Common myeloid progenitor, CD34-positive (primary cell): ENCODE measurements at regions not wholly inside any gene's neighbourhood (a gene's known extent, or its start where the extent isn't known, plus 50 kb on each side); places are given as distances from the start of the nearest gene placed in this dataset.
A peak's percentile ranks its signal among the peaks of the same experiment; 100 is the strongest.

Experiments
- CTCF ChIA-PET: fragments of 350-600 bp; sonication (Branson Sonifier 250); formaldehyde crosslinking; loops from one replicate; lab custom pipeline; 2021; ENCODE audit warnings: antibody characterized with exemption; lab: Charles Lee
- POLR2A ChIA-PET: fragments of 350-600 bp; sonication (Branson Sonifier 250); formaldehyde crosslinking; loops from one replicate; lab custom pipeline; 2021; ENCODE audit warnings: antibody characterized with exemption; lab: Charles Lee
- DNase-seq, 3 donors: peaks; one replicate each; pipeline versions ENCODE4 v3.0.0 to v3.0.0-alpha.2; 2013
- H3K27ac ChIP-seq, 2 experiments: 1 replicate in 1 of 2; 2 replicates in 1 of 2; pipeline ENCODE4 v1.7.0; 2013; ENCODE audit warnings: inconsistent platforms in 2 of 2, low read length in 2 of 2, mild to moderate bottlenecking in 2 of 2, low read depth in 1 of 2, moderate library complexity in 1 of 2; ENCODE audit not compliant: severe bottlenecking in 2 of 2, insufficient read depth in 1 of 2, poor library complexity in 1 of 2
- H3K27me3 ChIP-seq, 5 experiments: replicated peaks in 2 of 5; 1 replicate in 3 of 5; 2 replicates in 2 of 5; pipeline versions ENCODE4 v1.6.1 to v1.7.0; 2013; ENCODE audit warnings: low read length in 4 of 5, mild to moderate bottlenecking in 2 of 5, moderate library complexity in 2 of 5, inconsistent platforms in 1 of 5; ENCODE audit not compliant: insufficient read depth in 5 of 5, control insufficient read depth in 4 of 5
- H3K36me3 ChIP-seq, 4 experiments: 1 replicate in 2 of 4; 2 replicates in 2 of 4; pipeline versions ENCODE4 v1.6.1 to v1.7.0; 2013; ENCODE audit warnings: low read length in 3 of 4, control low read depth in 1 of 4, mild to moderate bottlenecking in 1 of 4; ENCODE audit not compliant: control insufficient read depth in 4 of 4, insufficient read depth in 4 of 4
- H3K4me1 ChIP-seq, 4 experiments: 1 replicate in 3 of 4; 2 replicates in 1 of 4; pipeline versions ENCODE4 v1.6.1 to v1.7.1; 2013; ENCODE audit warnings: low read length in 3 of 4, mild to moderate bottlenecking in 3 of 4, control low read depth in 1 of 4, inconsistent platforms in 1 of 4, moderate library complexity in 1 of 4; ENCODE audit not compliant: control insufficient read depth in 4 of 4, insufficient read depth in 4 of 4; ENCODE audit errors: control extremely low read depth in 1 of 4
- H3K4me3 ChIP-seq, 7 experiments: 1 replicate in 4 of 7; 2 replicates in 3 of 7; pipeline versions ENCODE4 v1.5.1 to v1.7.0; 2013; ENCODE audit warnings: mild to moderate bottlenecking in 7 of 7, low read length in 6 of 7, moderate library complexity in 6 of 7, inconsistent platforms in 2 of 7, low read depth in 2 of 7, control low read depth in 1 of 7; ENCODE audit not compliant: insufficient read depth in 4 of 7, control insufficient read depth in 1 of 7; ENCODE audit errors: extremely low read depth in 1 of 7
- H3K9me3 ChIP-seq, 5 experiments: 1 replicate in 4 of 5; 2 replicates in 1 of 5; pipeline versions ENCODE4 v1.6.1 to v1.7.1; 2013; ENCODE audit warnings: low read length in 4 of 5, mild to moderate bottlenecking in 2 of 5, inconsistent platforms in 1 of 5, low read depth in 1 of 5, moderate library complexity in 1 of 5; ENCODE audit not compliant: control insufficient read depth in 4 of 5, insufficient read depth in 2 of 5; ENCODE audit errors: control extremely low read depth in 1 of 5
- WGBS: methylation state at CpG from one replicate; pipeline ENCODE4 v1.1.5; 2013; ENCODE audit not compliant: insufficient coverage; 5-methylcytosine and 5-hydroxymethylcytosine counted together

DNA sequence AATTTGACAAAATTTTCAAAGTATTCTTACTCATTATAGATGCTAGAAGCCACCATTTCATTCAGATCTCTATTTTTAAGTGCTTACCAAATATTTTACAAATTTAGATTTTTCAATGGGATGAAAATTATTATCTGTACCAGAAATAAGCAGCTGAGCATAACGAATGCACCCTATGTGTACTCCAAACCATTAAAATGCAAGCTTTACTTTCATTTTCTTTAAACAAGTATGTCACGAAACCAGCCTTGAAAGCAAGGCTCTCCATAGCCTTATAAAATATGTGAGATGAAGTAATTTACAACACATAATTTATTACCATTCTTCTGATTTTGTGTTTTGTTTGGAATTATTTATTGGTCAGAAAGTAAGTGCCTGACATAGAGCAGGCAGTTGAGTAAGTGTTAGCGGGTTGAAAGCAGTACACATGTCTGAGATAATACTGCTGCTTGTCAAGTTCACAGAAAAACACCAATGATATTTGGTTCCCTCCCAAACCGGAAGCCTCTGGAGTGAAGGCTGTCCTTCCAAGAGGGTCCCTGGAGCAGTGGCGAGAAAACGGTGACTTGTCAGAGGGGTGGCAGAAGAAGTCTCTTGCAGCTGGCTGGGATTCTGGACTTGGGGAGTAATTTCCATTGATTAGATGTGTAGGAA is 322.7 kb upstream of the PFKP start:
- Histone ChIP-seq H3K27ac (no peak overlapping the region), H3K4me3 (peak overlapping the region in 1 of 7 experiments; percentile 18), H3K36me3 (no peaks in the 10 kb centered on the region), H3K9me3 (no peaks in the 10 kb centered on the region), H3K27me3 (peaks cover 0 to 2% (median 0%) of the 10 kb centered on the region in 5 experiments), H3K4me1 (peaks cover 0 to 3% (median 0%) of the 10 kb centered on the region in 4 experiments)
- ChIA-PET CTCF (no interaction called here), POLR2A (no interaction called here)
- 100% methylated on average over 1 of the region's 6 CpGs for WGBS
- DNase-seq: no peak

- WGBS: 90% methylated on average over 16 of the region's 19 CpGs
These were observed 332.7 kb upstream of the PFKP start for GRCh38 chr10:2734603-2735002.

DNA sequence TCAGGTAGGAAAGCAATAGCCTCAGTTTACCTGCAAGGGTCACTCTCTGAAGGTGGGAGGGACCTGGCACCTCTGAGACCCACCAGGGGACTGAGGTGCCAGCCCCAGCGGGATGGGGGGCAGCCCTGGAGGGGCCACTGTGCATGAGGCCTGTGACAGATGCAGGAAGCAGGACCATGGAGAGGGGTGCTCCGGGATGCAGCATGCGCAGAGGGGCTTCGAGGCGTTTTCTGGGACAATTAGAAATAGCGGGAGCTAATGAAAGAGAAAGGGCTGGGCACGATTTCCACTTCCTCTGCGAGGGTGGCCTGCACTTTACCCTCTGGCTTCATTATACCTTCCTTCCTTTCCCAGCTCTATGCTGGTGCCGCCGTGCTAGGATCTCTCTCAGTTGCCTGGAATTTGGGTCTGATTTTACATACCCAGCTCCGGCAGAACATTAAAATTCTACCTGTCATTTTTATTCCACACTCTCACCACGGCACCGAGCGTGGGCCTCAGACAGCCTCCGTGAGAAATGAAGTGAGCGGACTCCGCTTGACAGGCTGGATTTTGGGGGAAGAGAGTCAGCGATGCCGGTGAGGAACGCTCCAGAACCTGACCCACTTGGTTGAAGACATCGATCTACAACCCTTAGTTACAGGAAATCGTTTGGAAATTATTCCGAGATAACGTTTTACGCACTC is 333.9 kb upstream of the PFKP start:
- DNase-seq: no peak
- peaks cover 0 to under 1% (median 0%) of the 10 kb centered on the region in 5 experiments for H3K27me3 ChIP-seq
- peaks cover 0 to 3% (median 0%) of the 10 kb centered on the region in 5 experiments for H3K9me3 ChIP-seq
- 96% methylated on average over 24 of the region's 25 CpGs for WGBS
- ChIA-PET CTCF (no interaction called here), POLR2A (no interaction called here)
- H3K4me3 ChIP-seq: no peak overlapping the region
- no peaks in the 10 kb centered on the region for H3K36me3 ChIP-seq
- no peak overlapping the region for H3K27ac ChIP-seq
- no peaks in the 10 kb centered on the region for H3K4me1 ChIP-seq

More at GRCh38 chr10:2734603-2735002, 332.7 kb upstream of the PFKP start:
- no peak for DNase-seq
- H3K4me1 ChIP-seq: no peaks in the 10 kb centered on the region
- ChIA-PET POLR2A (no interaction called here), CTCF (no interaction called here)
- H3K4me3 ChIP-seq: no peak overlapping the region
- H3K27me3 ChIP-seq: peaks cover 0 to 4% (median 2%) of the 10 kb centered on the region in 5 experiments
- H3K27ac ChIP-seq: no peak overlapping the region
- H3K36me3 ChIP-seq: no peaks in the 10 kb centered on the region
- H3K9me3 ChIP-seq: peaks cover 0 to 3% (median 0%) of the 10 kb centered on the region in 5 experiments

GRCh38 chr10:2731940-2732339 is 335.4 kb upstream of the PFKP start:
- Histone ChIP-seq H3K27ac (no peak overlapping the region), H3K4me3 (no peak overlapping the region), H3K36me3 (no peaks in the 10 kb centered on the region), H3K27me3 (no peaks in the 10 kb centered on the region), H3K9me3 (peaks cover 0 to 3% (median 0%) of the 10 kb centered on the region in 5 experiments), H3K4me1 (no peaks in the 10 kb centered on the region)
- 89% methylated on average over 4 of the region's 5 CpGs for WGBS
- DNase-seq: no peak
- ChIA-PET POLR2A (no interaction called here), CTCF (no interaction called here)

GRCh38 chr10:2729197-2729596 is 338.2 kb upstream of the PFKP start:
- 79% methylated on average over 2 of the region's 4 CpGs for WGBS
- no peak for DNase-seq
- H3K36me3 ChIP-seq: no peaks in the 10 kb centered on the region
- CTCF ChIA-PET: no interaction called here
- no peak overlapping the region for H3K4me3 ChIP-seq
- H3K4me1 ChIP-seq: no peaks in the 10 kb centered on the region
- peaks cover 0 to 3% (median 0%) of the 10 kb centered on the region in 5 experiments for H3K9me3 ChIP-seq
- H3K27ac ChIP-seq: no peak overlapping the region
- H3K27me3 ChIP-seq: no peaks in the 10 kb centered on the region
- POLR2A ChIA-PET: no interaction called here

GRCh38 chr10:2728087-2728486 is 339.3 kb upstream of the PFKP start:
- no peaks in the 10 kb centered on the region for H3K36me3 ChIP-seq
- no peak for DNase-seq
- ChIA-PET POLR2A (no interaction called here), CTCF (no interaction called here)
- H3K27me3 ChIP-seq: no peaks in the 10 kb centered on the region
- H3K4me1 ChIP-seq: no peaks in the 10 kb centered on the region
- 100% methylated on average over 3 of the region's 6 CpGs for WGBS
- H3K27ac ChIP-seq: no peak overlapping the region
- no peak overlapping the region for H3K4me3 ChIP-seq
- H3K9me3 ChIP-seq: peaks cover 0 to 3% (median 0%) of the 10 kb centered on the region in 5 experiments

DNA sequence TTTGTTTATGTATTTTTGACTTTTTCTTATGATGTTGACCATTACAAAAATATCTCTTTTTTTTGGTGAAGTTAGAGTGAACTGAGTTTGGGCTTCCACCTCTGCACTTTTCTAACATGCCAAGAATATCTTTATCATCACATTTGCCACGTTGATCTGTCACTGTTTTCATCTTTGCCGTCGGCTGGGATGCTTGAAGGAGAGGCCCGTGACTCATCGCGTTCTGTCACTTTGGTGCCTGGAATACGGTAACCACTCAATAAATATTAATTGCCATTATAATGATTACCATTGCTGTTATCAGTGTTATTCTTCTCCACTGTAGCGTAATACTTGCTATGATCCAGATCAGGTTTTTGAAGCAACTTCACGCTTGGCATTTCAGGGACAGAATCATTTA is 350.8 kb upstream of the PFKP start:
- CTCF ChIA-PET: interaction anchor here (1.2 kb wide), 1 partner anchor 14 kb away, joined by 3 read pairs; no protein-coding TSS in a partner anchor
- H3K27ac ChIP-seq: no peak overlapping the region
- H3K27me3 ChIP-seq: peaks cover 0 to 3% (median 0%) of the 10 kb centered on the region in 5 experiments
- H3K4me3 ChIP-seq: no peak overlapping the region
- POLR2A ChIA-PET: no interaction called here
- no peaks in the 10 kb centered on the region for H3K4me1 ChIP-seq
- no peaks in the 10 kb centered on the region for H3K36me3 ChIP-seq
- H3K9me3 ChIP-seq: peaks cover 0 to 2% (median 0%) of the 10 kb centered on the region in 5 experiments
- no peak for DNase-seq
- WGBS: 83% methylated on average over 2 of the region's 9 CpGs
